ENCODE measurements at regions not wholly inside any gene's neighbourhood (a gene's known extent, or its start where the extent isn't known, plus 50 kb on each side); places are given as distances from the start of the nearest gene placed in this dataset.

DNA sequence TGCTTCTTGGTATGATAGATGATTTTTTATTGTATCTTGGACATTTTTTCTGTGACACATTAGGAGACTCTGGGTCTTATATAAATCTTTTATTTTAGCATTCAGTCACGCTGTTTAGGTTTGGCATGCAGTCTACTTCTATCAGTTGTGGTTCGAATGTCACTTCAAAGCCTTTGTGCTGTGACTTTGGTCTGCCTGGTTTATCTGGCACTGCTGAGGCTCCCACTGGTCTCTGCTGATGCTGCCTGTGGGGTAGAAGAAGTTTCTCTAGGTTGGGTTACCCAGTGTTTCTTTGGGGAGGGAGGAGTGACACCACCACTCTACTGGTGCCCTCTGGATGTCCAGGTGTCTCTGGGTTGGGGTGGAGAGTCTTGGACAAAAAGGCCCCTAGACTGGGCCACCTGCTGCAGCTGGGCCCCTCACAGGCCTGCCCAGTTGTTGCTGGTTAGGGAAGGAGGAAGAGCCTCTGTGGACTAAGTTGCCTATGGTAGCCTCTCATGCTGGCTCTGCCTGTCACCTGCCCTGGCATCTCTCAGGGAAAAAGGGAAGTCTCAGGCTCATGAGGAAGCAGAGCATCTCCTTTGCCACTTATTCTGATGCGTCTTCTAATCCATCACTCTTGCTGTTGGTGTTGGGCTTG, 115.4 kb upstream of the HS6ST1 start:
- DNase-seq (ENCODE audit: low read depth, low spot score), result no peak
- ChIA-PET CTCF (no interaction called here), POLR2A (no interaction called here)
- no peak for TF ChIP-seq CTCF (IDR thresholded peaks at IDR 0.05; ENCODE audit: insufficient read depth, low read length, missing control alignments)
- no peak overlapping the region for H3K4me3 ChIP-seq (ENCODE audit: low read depth, low read length)

- H3K4me3 ChIP-seq (ENCODE audit: low read depth, low read length), result no peak overlapping the region
- TF ChIP-seq CTCF (IDR thresholded peaks at IDR 0.05; ENCODE audit: insufficient read depth, low read length, missing control alignments), result no peak
- no peak for DNase-seq (ENCODE audit: low read depth, low spot score)
- POLR2A ChIA-PET, result no interaction called here
- CTCF ChIA-PET, result interaction anchor here (1.2 kb wide), 1 partner anchor 12 kb away, joined by 3 read pairs; no protein-coding TSS in a partner anchor
These were observed 117.2 kb upstream of the HS6ST1 start for GRCh38 chr2:128435576-128436478.

GRCh38 chr2:128436479-128437203, 118.0 kb upstream of the HS6ST1 start:
- no peak overlapping the region for H3K4me3 ChIP-seq (ENCODE audit: low read depth, low read length)
- POLR2A ChIA-PET, result no interaction called here
- CTCF ChIA-PET, result interaction anchor here (1.2 kb wide), 1 partner anchor 12 kb away, joined by 3 read pairs; no protein-coding TSS in a partner anchor
- DNase-seq (ENCODE audit: low read depth, low spot score), result no peak
- no peak for TF ChIP-seq CTCF (IDR thresholded peaks at IDR 0.05; ENCODE audit: insufficient read depth, low read length, missing control alignments)

GRCh38 chr2:128437204-128437565, 118.5 kb upstream of the HS6ST1 start:
- POLR2A ChIA-PET, result no interaction called here
- CTCF ChIA-PET, result interaction anchor here (1.2 kb wide), 1 partner anchor 13 kb away, joined by 3 read pairs; no protein-coding TSS in a partner anchor
- no peak for DNase-seq (ENCODE audit: low read depth, low spot score)
- no peak overlapping the region for H3K4me3 ChIP-seq (ENCODE audit: low read depth, low read length)
- no peak for TF ChIP-seq CTCF (IDR thresholded peaks at IDR 0.05; ENCODE audit: insufficient read depth, low read length, missing control alignments)

DNA sequence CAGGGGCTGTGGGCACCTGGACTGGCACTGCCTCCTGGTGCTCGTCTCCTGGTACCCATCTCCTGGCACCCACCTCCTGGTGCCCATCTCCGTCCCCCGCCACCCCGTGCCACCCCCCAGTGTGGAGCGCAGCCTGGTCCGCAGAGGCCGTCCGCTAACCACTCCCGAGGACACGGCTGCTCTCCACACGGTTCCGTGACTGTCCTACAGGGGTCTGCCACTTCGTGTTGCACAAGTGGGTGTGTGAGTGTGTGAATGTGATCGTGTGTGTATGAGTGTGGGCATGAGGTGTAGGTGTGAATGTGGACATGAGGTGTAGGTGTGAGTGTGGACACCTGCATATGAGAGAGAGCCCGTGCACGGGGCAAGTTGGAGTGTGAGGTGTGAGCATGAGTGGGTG, 119.4 kb upstream of the HS6ST1 start:
- CTCF ChIA-PET, result no interaction called here
- DNase-seq (ENCODE audit: low read depth, low spot score), result no peak
- POLR2A ChIA-PET, result no interaction called here
- H3K4me3 ChIP-seq (ENCODE audit: low read depth, low read length), result no peak overlapping the region
- TF ChIP-seq CTCF (IDR thresholded peaks at IDR 0.05; ENCODE audit: insufficient read depth, low read length, missing control alignments), result no peak

- TF ChIP-seq CTCF (IDR thresholded peaks at IDR 0.05; ENCODE audit: insufficient read depth, low read length, missing control alignments), result no peak
- POLR2A ChIA-PET, result no interaction called here
These were observed 119.9 kb upstream of the HS6ST1 start for GRCh38 chr2:128438586-128438985.

More at GRCh38 chr2:128438586-128438985, 119.9 kb upstream of the HS6ST1 start:
- no peak for DNase-seq (ENCODE audit: low read depth, low spot score)
- H3K4me3 ChIP-seq (ENCODE audit: low read depth, low read length), result no peak overlapping the region
- CTCF ChIA-PET, result interaction anchor here (1.0 kb wide), 1 partner anchor 60 kb away, joined by 3 read pairs; no protein-coding TSS in a partner anchor

Measured in AG04449 (cell line).